ENCODE measurements at regions not wholly inside any gene's neighbourhood (a gene's known extent, or its start where the extent isn't known, plus 50 kb on each side); places are given as distances from the start of the nearest gene placed in this dataset.
"Not testable (repeated sequence)": the region's sequence is repeated elsewhere in the genome, so short reads cannot be mapped to it uniquely, and the experiment has no call there.

- DNase-seq, result no peak
These were observed 99.8 kb upstream of the PLEKHG1 start for GRCh38 chr6:150499882-150500312.

GRCh38 chr6:150500568-150500967 lies 99.1 kb upstream of the PLEKHG1 start:
- DNase-seq, result not testable (repeated sequence)

- DNase-seq, result no peak
These were observed 96.6 kb upstream of the PLEKHG1 start for GRCh38 chr6:150503041-150503440.

DNA sequence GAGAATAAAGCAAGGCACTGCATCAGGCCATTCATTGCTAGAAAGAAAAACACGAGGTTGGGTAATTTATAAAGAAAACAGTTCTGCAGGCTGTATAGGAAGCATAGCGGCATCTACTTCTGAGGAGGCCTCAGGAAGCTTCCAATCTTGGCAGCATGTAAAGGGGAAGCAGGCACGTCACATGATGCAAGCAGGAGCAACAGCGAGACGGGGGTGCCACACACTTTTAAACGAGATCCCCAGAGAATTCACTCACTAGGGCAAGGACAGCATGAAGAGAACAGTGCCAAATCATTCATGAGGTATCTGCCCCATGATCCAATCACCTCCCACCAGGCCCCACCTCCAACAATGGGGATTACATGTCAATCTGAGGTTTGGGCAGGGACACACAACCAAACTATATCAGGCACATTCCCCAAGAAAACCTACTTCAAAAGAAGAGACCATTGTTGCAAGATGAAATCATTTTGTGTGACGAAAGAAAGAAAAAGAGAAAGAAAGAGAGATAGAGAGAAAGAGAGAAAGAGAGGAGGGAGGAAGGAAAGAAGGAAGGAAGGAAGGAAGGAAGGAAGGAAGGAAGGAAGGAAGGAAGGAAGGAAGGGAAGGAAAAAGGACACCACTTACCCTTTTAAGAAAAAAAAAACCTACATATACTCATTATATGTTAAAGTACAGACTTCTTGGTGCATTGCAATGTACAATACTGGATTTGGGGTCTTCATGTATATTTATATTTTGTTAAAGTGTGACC lies 95.9 kb upstream of the PLEKHG1 start:
- no peak for DNase-seq

- not testable (repeated sequence) for DNase-seq
These were observed 92.3 kb upstream of the PLEKHG1 start for GRCh38 chr6:150507361-150507760.

- DNase-seq, result no peak
These were observed 89.1 kb upstream of the PLEKHG1 start for GRCh38 chr6:150510576-150510975.

- no peak for DNase-seq
These were observed 88.4 kb upstream of the PLEKHG1 start for GRCh38 chr6:150511313-150511712.

DNA sequence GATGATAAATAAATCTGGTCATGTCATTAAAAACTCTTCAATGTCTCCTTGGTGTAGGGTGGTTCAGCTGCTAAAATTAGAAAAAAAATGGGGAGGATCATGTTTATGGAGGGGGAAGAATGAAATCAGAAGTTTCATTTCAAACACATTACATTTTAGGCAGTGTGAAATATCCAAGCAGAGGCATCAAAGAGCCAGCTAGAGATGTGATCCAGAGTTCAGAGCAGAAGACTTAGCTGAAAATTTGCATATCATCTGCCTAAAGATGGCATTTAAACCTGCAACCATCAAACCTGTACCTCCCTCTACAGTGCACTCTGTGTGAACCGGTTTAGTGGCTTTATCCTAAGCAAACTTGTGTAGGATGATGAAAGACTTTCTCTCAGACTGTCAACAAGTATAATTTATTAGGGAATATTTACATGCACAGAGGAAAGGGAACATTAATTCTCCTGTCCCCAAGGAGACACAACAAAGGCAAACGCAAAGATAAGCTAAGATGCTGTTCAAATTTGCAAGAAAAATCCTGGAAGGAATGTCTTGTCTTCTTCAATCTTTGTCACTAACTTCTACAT lies 84.8 kb upstream of the PLEKHG1 start:
- DNase-seq, result peak; percentile 98

DNA sequence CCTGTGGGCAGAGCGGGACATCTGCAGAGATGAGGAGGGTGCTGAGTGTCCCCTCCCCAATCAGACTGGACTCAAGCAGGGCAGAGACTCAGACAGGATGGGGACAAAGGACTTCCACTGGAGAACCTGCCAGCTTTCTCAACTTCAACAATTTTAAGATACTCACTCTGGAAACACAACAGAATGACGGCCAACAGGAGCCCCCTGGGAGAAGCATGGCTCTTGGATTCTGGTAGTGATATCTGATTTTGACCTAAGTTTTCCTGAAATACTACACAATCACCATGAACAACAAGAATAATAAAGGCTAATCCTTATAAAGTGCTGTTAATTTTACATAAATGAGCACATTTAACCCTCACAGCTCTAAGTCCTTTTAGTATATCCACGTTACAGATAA lies 83.5 kb upstream of the PLEKHG1 start:
- no peak for DNase-seq

- no peak for DNase-seq
These were observed 82.5 kb upstream of the PLEKHG1 start for GRCh38 chr6:150517175-150517574.

GRCh38 chr6:150521482-150521881 lies 78.2 kb upstream of the PLEKHG1 start:
- DNase-seq, result no peak

DNA sequence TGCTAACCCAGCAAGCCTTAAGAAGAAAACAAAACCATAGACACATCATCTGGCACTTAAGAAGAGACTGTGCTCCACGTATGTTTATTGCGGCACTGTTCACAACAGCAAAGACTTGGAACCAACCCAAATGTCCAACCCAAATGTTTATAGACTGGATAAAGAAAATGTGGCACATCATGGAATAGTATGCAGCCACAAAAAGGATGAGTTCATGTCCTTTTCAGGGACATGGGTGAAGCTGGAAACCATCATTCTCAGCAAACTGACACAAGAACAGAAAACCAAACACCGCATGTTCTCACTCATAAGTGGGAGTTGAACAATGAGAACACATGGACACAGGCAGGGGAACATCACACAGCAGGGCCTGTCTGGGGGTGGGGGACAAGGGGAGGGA lies 76.5 kb upstream of the PLEKHG1 start:
- not testable (repeated sequence) for DNase-seq

GRCh38 chr6:150525300-150525699 lies 74.4 kb upstream of the PLEKHG1 start:
- DNase-seq, result no peak

DNA sequence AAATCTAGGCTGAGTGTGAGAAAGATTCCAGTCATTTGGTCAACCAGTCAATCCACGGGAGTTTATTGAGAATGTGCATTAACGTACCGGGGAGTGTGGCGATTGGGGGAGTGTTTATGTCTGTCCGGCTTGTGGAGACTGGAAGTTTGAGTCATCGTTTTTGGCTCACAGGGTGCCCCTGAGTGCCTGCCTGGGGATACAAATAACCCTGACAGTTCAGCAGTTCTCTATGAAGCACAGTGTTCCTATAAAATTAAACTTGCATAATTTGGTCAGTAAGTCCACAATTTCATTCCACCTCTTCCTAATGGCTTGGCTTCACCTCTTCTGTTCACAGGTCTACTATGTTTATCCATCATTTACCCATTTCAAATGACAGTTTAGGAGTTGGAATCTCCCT lies 72.6 kb upstream of the PLEKHG1 start:
- DNase-seq, result no peak

GRCh38 chr6:150528648-150529285 lies 70.9 kb upstream of the PLEKHG1 start:
- no peak for DNase-seq

DNA sequence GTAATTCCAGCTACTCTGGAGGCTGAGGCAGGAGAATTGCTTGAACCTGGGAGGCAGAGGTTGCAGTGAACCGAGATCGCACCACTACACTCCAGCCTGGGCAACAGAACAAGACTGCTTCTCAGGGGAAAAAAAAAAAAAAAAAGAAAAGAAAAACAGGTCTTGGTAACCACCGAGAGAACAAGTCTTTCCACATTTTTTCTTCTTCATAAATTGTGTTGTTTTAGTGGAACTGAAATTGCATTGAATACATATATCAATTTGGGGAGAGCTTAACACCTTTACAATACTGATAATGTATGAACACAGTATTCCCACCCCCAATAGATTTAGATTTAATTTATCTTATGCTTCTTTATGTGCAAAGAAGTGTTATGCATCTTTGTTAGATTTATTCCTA lies 70.0 kb upstream of the PLEKHG1 start:
- no peak for DNase-seq

GRCh38 chr6:150531957-150532356 lies 67.7 kb upstream of the PLEKHG1 start:
- DNase-seq, result no peak

- DNase-seq, result no peak
These were observed 65.1 kb upstream of the PLEKHG1 start for GRCh38 chr6:150534553-150534952.

- no peak for DNase-seq
These were observed 64.4 kb upstream of the PLEKHG1 start for GRCh38 chr6:150535151-150535804.

DNA sequence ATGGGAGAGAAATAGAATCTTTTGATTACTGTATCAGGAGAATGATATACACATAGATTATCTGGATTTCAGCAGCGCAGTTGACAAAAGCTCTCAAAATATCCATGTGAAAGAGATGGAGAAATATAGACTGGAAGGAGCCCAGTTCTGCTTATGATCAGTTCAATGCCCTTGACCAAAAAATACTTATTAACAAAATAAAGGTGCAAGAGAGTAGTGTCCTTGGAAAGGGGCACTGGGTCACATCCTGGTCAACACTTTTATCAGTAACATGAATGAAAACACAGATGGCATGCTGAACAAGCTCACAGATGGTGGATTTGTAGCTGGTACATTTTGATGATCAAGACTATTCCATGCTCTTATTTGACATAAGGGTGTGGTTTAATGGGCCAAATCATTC lies 63.9 kb upstream of the PLEKHG1 start:
- DNase-seq, result no peak

DNA sequence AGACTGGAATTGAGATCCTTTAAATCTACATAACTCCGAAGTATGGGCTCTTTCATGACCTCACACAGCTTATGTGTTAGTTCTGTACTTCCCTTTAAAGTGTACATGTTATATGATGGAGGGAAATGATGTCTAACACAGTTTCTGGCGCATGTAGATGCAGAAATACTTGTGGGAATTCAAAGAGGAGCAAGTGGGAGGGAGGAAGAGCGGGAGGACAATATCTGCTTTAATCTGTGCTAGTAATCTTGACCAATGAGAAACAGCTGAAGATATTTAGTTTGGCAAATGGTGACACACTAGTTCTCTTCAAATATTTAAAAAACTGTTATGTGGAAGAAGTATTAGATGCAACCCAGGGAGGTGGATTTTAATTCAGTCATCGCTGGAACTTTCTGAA lies 62.9 kb upstream of the PLEKHG1 start:
- DNase-seq, result no peak

- DNase-seq, result no peak
These were observed 62.2 kb upstream of the PLEKHG1 start for GRCh38 chr6:150537491-150537890.

DNA sequence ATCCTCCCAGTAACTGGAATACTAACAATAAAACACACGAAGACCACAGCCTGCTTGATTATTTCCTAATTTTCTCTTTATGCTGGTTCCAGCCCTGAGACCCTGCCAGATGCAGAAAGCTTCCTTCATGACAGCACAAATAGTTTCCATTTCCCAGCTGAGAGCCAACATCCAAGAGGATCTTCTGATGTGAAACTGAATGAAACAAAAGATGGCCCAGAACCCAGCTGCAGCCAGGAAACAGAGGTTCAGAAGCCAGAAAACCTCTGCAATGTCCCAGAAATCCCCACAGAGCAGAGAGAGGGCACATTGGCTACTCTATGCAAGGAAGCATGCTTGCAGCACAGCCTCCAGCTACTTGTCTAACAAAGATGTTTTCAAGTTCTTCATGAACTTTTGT lies 61.8 kb upstream of the PLEKHG1 start:
- no peak for DNase-seq

DNA sequence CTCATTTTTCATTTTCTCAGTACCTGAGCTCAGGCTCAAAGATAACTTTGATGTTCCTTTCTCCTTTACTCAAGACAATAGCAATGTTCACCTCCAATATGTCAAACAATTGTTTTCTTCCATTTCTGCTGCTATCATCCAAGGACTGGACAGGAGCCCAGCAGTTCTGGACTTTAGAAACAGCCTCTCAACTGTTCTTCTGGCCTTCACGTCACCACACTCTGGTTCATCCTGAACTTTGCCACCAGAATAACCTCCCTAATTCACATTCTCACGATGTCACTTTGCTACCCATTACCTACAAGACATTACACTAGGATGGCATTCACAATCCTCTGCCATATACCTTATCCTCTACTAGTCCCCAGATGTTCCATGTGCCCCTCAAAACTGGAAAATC lies 60.6 kb upstream of the PLEKHG1 start:
- no peak for DNase-seq
